ENCODE measurements at regions not wholly inside any gene's neighbourhood (a gene's known extent, or its start where the extent isn't known, plus 50 kb on each side); places are given as distances from the start of the nearest gene placed in this dataset.

DNA sequence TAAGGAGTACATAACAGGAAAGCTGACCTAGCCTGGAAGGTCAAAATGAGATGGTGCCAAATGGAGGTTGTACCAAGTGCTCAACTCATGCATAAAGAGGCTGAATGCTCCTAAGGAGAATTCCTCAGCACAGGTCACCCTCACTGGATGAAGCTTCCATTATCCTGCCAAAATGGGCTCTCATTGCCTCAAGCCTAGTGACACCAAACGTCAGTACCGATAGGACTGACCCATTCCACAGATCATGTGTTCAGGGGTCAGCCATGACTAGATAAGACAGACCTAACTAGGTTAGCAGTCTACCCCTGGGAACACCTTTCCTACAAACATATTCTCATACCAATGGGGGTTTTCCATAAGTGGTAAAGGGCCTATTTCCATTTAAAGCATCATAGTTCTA is 160.7 kb downstream of the MEX3B start:
- Mint-ChIP-seq H3K9me3 (no peaks in the 10 kb centered on the region), H3K36me3 (ENCODE audit: low read depth) (no peaks in the 10 kb centered on the region), H3K4me3 (no peak overlapping the region), H3K27ac (no peak overlapping the region), H3K4me1 (peaks cover 3% of the 10 kb centered on the region; the same call in 2 of the 3 replicates), H3K27me3 (ENCODE audit: insufficient read depth, low read depth, poor library complexity) (peaks cover 4% of the 10 kb centered on the region)
- no peaks in the 10 kb centered on the region for H4K20me1 ChIP-seq (replicated peaks; ENCODE audit: insufficient read depth)
- H3K9me2 ChIP-seq (ENCODE audit: insufficient read depth) = 0 out of 2 replicates have a peak, but pooled peaks cover 4% of the 10 kb centered on the region
- H3K36me3 ChIP-seq (ENCODE audit: insufficient read depth) = no peaks in the 10 kb centered on the region
- DNase-seq (ENCODE audit: low spot score) (no peak), ATAC-seq (no peak)
- no peaks in the 10 kb centered on the region for H3K27me3 ChIP-seq (ENCODE audit: insufficient read depth)
- H3K27ac ChIP-seq (ENCODE audit: low read depth) = no peak overlapping the region
- no peaks in the 10 kb centered on the region for H3K79me2 ChIP-seq (replicated peaks; ENCODE audit: insufficient read depth)
- no peak overlapping the region for H3K4me2 ChIP-seq
- no peaks in the 10 kb centered on the region for H3K4me1 ChIP-seq (ENCODE audit: insufficient read depth)
- no peak overlapping the region for H3K4me3 ChIP-seq
- no peak overlapping the region for H2AFZ ChIP-seq
- TF ChIP-seq NANOG (IDR thresholded peaks at IDR 0.05; ENCODE audit: borderline replicate concordance) = no peak
- TF ChIP-seq ZNF331 (CRISPR knock-in tag; IDR thresholded peaks at IDR 0.05; ENCODE audit: low read depth) = no peak
- TF ChIP-seq STAT1 (IDR thresholded peaks at IDR 0.05; ENCODE audit: unreplicated experiment) = no peak
- no peak for TF ChIP-seq ETS1 (IDR thresholded peaks at IDR 0.05)
- no peak for TF ChIP-seq CREB1 (CRISPR knock-in tag; IDR thresholded peaks at IDR 0.05; ENCODE audit: low read depth)
- TF ChIP-seq, protein P1, sequence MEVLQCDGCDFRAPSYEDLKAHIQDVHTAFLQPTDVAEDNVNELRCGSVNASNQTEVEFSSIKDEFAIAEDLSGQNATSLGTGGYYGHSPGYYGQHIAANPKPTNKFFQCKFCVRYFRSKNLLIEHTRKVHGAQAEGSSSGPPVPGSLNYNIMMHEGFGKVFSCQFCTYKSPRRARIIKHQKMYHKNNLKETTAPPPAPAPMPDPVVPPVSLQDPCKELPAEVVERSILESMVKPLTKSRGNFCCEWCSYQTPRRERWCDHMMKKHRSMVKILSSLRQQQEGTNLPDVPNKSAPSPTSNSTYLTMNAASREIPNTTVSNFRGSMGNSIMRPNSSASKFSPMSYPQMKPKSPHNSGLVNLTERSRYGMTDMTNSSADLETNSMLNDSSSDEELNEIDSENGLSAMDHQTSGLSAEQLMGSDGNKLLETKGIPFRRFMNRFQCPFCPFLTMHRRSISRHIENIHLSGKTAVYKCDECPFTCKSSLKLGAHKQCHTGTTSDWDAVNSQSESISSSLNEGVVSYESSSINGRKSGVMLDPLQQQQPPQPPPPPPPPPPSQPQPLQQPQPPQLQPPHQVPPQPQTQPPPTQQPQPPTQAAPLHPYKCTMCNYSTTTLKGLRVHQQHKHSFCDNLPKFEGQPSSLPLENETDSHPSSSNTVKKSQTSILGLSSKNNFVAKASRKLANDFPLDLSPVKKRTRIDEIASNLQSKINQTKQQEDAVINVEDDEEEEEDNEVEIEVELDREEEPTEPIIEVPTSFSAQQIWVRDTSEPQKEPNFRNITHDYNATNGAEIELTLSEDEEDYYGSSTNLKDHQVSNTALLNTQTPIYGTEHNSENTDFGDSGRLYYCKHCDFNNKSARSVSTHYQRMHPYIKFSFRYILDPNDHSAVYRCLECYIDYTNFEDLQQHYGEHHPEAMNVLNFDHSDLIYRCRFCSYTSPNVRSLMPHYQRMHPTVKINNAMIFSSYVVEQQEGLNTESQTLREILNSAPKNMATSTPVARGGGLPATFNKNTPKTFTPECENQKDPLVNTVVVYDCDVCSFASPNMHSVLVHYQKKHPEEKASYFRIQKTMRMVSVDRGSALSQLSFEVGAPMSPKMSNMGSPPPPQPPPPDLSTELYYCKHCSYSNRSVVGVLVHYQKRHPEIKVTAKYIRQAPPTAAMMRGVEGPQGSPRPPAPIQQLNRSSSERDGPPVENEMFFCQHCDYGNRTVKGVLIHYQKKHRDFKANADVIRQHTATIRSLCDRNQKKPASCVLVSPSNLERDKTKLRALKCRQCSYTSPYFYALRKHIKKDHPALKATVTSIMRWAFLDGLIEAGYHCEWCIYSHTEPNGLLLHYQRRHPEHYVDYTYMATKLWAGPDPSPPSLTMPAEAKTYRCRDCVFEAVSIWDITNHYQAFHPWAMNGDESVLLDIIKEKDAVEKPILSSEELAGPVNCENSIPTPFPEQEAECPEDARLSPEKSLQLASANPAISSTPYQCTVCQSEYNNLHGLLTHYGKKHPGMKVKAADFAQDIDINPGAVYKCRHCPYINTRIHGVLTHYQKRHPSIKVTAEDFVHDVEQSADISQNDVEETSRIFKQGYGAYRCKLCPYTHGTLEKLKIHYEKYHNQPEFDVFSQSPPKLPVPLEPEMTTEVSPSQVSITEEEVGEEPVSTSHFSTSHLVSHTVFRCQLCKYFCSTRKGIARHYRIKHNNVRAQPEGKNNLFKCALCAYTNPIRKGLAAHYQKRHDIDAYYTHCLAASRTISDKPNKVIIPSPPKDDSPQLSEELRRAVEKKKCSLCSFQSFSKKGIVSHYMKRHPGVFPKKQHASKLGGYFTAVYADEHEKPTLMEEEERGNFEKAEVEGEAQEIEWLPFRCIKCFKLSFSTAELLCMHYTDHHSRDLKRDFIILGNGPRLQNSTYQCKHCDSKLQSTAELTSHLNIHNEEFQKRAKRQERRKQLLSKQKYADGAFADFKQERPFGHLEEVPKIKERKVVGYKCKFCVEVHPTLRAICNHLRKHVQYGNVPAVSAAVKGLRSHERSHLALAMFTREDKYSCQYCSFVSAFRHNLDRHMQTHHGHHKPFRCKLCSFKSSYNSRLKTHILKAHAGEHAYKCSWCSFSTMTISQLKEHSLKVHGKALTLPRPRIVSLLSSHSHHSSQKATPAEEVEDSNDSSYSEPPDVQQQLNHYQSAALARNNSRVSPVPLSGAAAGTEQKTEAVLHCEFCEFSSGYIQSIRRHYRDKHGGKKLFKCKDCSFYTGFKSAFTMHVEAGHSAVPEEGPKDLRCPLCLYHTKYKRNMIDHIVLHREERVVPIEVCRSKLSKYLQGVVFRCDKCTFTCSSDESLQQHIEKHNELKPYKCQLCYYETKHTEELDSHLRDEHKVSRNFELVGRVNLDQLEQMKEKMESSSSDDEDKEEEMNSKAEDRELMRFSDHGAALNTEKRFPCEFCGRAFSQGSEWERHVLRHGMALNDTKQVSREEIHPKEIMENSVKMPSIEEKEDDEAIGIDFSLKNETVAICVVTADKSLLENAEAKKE (CRISPR knock-in tag; IDR thresholded peaks at IDR 0.05) = no peak
- no peak for TF ChIP-seq EZH2 (IDR thresholded peaks at IDR 0.05; ENCODE audit: low read depth, unreplicated experiment)
- no peak for TF ChIP-seq POLR2AphosphoS5 (IDR thresholded peaks at IDR 0.05; ENCODE audit: low read depth)
- TF ChIP-seq CTCF (conservative IDR thresholded peaks at IDR 0.05; ENCODE audit: low read depth in 2 of 2) = no peak
- TF ChIP-seq, protein P2, sequence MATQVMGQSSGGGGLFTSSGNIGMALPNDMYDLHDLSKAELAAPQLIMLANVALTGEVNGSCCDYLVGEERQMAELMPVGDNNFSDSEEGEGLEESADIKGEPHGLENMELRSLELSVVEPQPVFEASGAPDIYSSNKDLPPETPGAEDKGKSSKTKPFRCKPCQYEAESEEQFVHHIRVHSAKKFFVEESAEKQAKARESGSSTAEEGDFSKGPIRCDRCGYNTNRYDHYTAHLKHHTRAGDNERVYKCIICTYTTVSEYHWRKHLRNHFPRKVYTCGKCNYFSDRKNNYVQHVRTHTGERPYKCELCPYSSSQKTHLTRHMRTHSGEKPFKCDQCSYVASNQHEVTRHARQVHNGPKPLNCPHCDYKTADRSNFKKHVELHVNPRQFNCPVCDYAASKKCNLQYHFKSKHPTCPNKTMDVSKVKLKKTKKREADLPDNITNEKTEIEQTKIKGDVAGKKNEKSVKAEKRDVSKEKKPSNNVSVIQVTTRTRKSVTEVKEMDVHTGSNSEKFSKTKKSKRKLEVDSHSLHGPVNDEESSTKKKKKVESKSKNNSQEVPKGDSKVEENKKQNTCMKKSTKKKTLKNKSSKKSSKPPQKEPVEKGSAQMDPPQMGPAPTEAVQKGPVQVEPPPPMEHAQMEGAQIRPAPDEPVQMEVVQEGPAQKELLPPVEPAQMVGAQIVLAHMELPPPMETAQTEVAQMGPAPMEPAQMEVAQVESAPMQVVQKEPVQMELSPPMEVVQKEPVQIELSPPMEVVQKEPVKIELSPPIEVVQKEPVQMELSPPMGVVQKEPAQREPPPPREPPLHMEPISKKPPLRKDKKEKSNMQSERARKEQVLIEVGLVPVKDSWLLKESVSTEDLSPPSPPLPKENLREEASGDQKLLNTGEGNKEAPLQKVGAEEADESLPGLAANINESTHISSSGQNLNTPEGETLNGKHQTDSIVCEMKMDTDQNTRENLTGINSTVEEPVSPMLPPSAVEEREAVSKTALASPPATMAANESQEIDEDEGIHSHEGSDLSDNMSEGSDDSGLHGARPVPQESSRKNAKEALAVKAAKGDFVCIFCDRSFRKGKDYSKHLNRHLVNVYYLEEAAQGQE (IDR thresholded peaks at IDR 0.05; ENCODE audit: unreplicated experiment) = no peak
- no peak for TF ChIP-seq ZNF114 (CRISPR knock-in tag; IDR thresholded peaks at IDR 0.05)
- no peak for TF ChIP-seq JUNB (IDR thresholded peaks at IDR 0.05; ENCODE audit: unreplicated experiment)
- no peak for TF ChIP-seq EZH2phosphoT487 (IDR thresholded peaks at IDR 0.05; ENCODE audit: unreplicated experiment)
- no peaks in the 10 kb centered on the region for H3F3A ChIP-seq (replicated peaks; ENCODE audit: low read depth)

All from GM23338 (cell line).